IMR-90 (cell line): ENCODE measurements at regions not wholly inside any gene's neighbourhood (a gene's known extent, or its start where the extent isn't known, plus 50 kb on each side); places are given as distances from the start of the nearest gene placed in this dataset.

Source experiments
- ATAC-seq: fragments of 200-7000 bp; cut with Tn5 transposase; 2 replicates; pipeline ENCODE4 v1.9.1; 2020; ENCODE audit warnings: low read depth, mild to moderate bottlenecking, moderate library complexity
- BruUV-seq: library from RNA; stranded (reverse); fragments of 400-500 nt; replicated peaks from 2 replicates; lab custom pipeline; 2021; lab: Mats Ljungman, UMichigan
- CTCF ChIA-PET: fragments of 300-600 bp; formaldehyde crosslinking; extraction: SDS; loops from one replicate; lab custom pipeline; 2021; ENCODE audit warnings: antibody characterized with exemption; lab: Yijun Ruan, JAX
- POLR2A ChIA-PET: fragments of 300-600 bp; sonication (Branson Sonifier 250); formaldehyde crosslinking; loops from one replicate; lab custom pipeline; 2022; ENCODE audit warnings: antibody characterized with exemption; ENCODE audit not compliant: unreplicated experiment; lab: Charles Lee
- DNase-seq: peaks from one replicate; pipeline ENCODE4 v3.0.0; 2013
- H2AFZ ChIP-seq: replicated peaks from 2 replicates; pipeline ENCODE3; 2013; ENCODE audit warnings: low read length, mild to moderate bottlenecking; ENCODE audit not compliant: poor library complexity
- H2AK5ac ChIP-seq: 2 replicates; pipeline ENCODE4 v1.6.1; 2013; ENCODE audit warnings: low read depth, low read length, inconsistent platforms
- H2AK9ac ChIP-seq: replicated peaks from 2 replicates; pipeline ENCODE3; 2013; ENCODE audit warnings: mild to moderate bottlenecking, low read depth, low read length, moderate library complexity; ENCODE audit not compliant: poor library complexity
- H2BK120ac ChIP-seq: 2 replicates; pipeline ENCODE4 v1.6.1; 2013; ENCODE audit warnings: low read depth, low read length, inconsistent platforms
- H2BK15ac ChIP-seq: 3 replicates; pipeline ENCODE4 v1.6.1; 2013; ENCODE audit warnings: low read depth, low read length, inconsistent platforms
- H2BK20ac ChIP-seq: 2 replicates; pipeline ENCODE4 v1.6.1; 2013; ENCODE audit warnings: low read depth, mild to moderate bottlenecking, inconsistent platforms, low read length, moderate library complexity
- H2BK5ac ChIP-seq: 2 replicates; pipeline ENCODE4 v1.6.1; 2013; ENCODE audit warnings: mild to moderate bottlenecking, low read depth, low read length, inconsistent platforms; ENCODE audit not compliant: poor library complexity, severe bottlenecking
- H3K14ac ChIP-seq: replicated peaks from 2 replicates; pipeline ENCODE4 v1.6.1; 2013; ENCODE audit warnings: low read depth, low read length, inconsistent platforms
- H3K18ac ChIP-seq: 2 replicates; pipeline ENCODE4 v1.6.1; 2013; ENCODE audit warnings: low read depth, low read length, control low read depth
- H3K23ac ChIP-seq: 2 replicates; pipeline ENCODE4 v1.6.1; 2013; ENCODE audit warnings: low read depth, low read length, inconsistent platforms
- H3K27ac ChIP-seq: 2 replicates; pipeline ENCODE4 v1.5.1; 2013; ENCODE audit warnings: mild to moderate bottlenecking, control low read depth, low read length; ENCODE audit not compliant: insufficient read depth
- H3K27me3 ChIP-seq: 2 replicates; pipeline ENCODE4 v1.6.1; 2013; ENCODE audit warnings: low read length; ENCODE audit not compliant: control insufficient read depth, insufficient read depth
- H3K36me3 ChIP-seq: 2 replicates; pipeline ENCODE4 v1.6.1; 2013; ENCODE audit warnings: low read length, mixed read lengths; ENCODE audit not compliant: control insufficient read depth, insufficient read depth
- H3K4ac ChIP-seq: 2 replicates; pipeline ENCODE4 v1.6.1; 2013; ENCODE audit warnings: low read depth, low read length, inconsistent platforms
- H3K4me1 ChIP-seq: 2 replicates; pipeline ENCODE4 v1.6.1; 2013; ENCODE audit warnings: low read length, mixed read lengths; ENCODE audit not compliant: control insufficient read depth, insufficient read depth
- H3K4me2 ChIP-seq: 2 replicates; pipeline ENCODE4 v1.6.1; 2013; ENCODE audit warnings: low read depth, mild to moderate bottlenecking, control low read depth, low read length, moderate library complexity
- H3K4me3 ChIP-seq: 2 replicates; pipeline ENCODE4 v1.5.1; 2013; ENCODE audit warnings: low read depth, mild to moderate bottlenecking, control low read depth, low read length, moderate library complexity; ENCODE audit not compliant: insufficient read depth
- H3K56ac ChIP-seq: 2 replicates; pipeline ENCODE4 v1.6.1; 2013; ENCODE audit warnings: low read length, inconsistent platforms; ENCODE audit not compliant: insufficient read depth; ENCODE audit errors: extremely low read depth
- H3K79me1 ChIP-seq, 2 experiments: 2 replicates each; pipeline ENCODE4 v1.6.1; 2013; ENCODE audit warnings: low read length in 2 of 2, inconsistent platforms in 1 of 2, low read depth in 1 of 2
- H3K9ac ChIP-seq: 2 replicates; pipeline ENCODE4 v1.6.1; 2013; ENCODE audit warnings: low read depth, low read length, control low read depth
- H3K9me1 ChIP-seq: 2 replicates; pipeline ENCODE4 v1.6.1; 2013; ENCODE audit warnings: low read length, inconsistent platforms; ENCODE audit not compliant: insufficient read depth
- H3K9me3 ChIP-seq: 2 replicates; pipeline ENCODE4 v1.6.1; 2013; ENCODE audit warnings: low read length; ENCODE audit not compliant: control insufficient read depth, insufficient read depth
- H4K20me1 ChIP-seq: 2 replicates; pipeline ENCODE4 v1.6.1; 2013; ENCODE audit warnings: low read length, inconsistent platforms; ENCODE audit not compliant: insufficient read depth
- H4K5ac ChIP-seq: 2 replicates; pipeline ENCODE4 v1.6.1; 2013; ENCODE audit warnings: mild to moderate bottlenecking, low read depth, low read length, control low read depth
- H4K8ac ChIP-seq, 2 experiments: 2 replicates each; pipeline ENCODE4 v1.6.1; 2013; ENCODE audit warnings: low read depth in 2 of 2, low read length in 2 of 2, control low read depth in 1 of 2, inconsistent platforms in 1 of 2
- H4K91ac ChIP-seq: 2 replicates; pipeline ENCODE4 v1.6.1; 2013; ENCODE audit warnings: low read depth, low read length, inconsistent platforms; ENCODE audit not compliant: insufficient read depth
- CHD1 ChIP-seq: IDR thresholded peaks from 2 replicates; pipeline ENCODE4 v1.6.1; 2012; ENCODE audit warnings: low read depth, low read length, improper control_type of control experiment
- MAFK ChIP-seq: IDR thresholded peaks from 2 replicates; pipeline ENCODE4 v1.6.1; 2012; ENCODE audit warnings: low read depth, low read length, improper control_type of control experiment
- MXI1 ChIP-seq: IDR thresholded peaks from 2 replicates; pipeline ENCODE4 v1.6.1; 2012; ENCODE audit warnings: low read depth, mild to moderate bottlenecking, low read length, moderate library complexity, borderline replicate concordance
- NFE2L2 ChIP-seq: fragments of 150-350 bp; IDR thresholded peaks from 2 replicates; pipeline ENCODE4 v1.6.1; 2016; ENCODE audit warnings: low read depth, mild to moderate bottlenecking, low read length
- RAD21 ChIP-seq: IDR thresholded peaks from 2 replicates; pipeline ENCODE4 v1.6.1; 2012; ENCODE audit warnings: low read length, improper control_type of control experiment
- RCOR1 ChIP-seq: IDR thresholded peaks from 2 replicates; pipeline ENCODE4 v1.6.1; 2012; ENCODE audit warnings: mild to moderate bottlenecking, low read length, improper control_type of control experiment; ENCODE audit not compliant: insufficient replicate concordance
- RFX5 ChIP-seq: IDR thresholded peaks from 2 replicates; pipeline ENCODE4 v1.8.0; 2012; ENCODE audit warnings: low read depth, mild to moderate bottlenecking, low read length, moderate library complexity
- SMC3 ChIP-seq: fragments of 150-350 bp; IDR thresholded peaks from 2 replicates; pipeline ENCODE4 v1.6.1; 2016; ENCODE audit warnings: low read depth, mild to moderate bottlenecking, antibody characterized with exemption, low read length, moderate library complexity
- USF2 ChIP-seq: fragments of 150-350 bp; IDR thresholded peaks from 2 replicates; pipeline ENCODE4 v1.6.1; 2017; ENCODE audit warnings: mild to moderate bottlenecking, antibody characterized with exemption, low read length, low read depth
- WGBS, 2 experiments: methylation state at CpG; one replicate each; pipeline versions ENCODE4 v1.1.5 to v1.1.7; 2013; ENCODE audit warnings: missing lambda C conversion rate in 2 of 2; ENCODE audit not compliant: insufficient read length in 1 of 2; ENCODE audit errors: extremely low coverage in 2 of 2; 5-methylcytosine and 5-hydroxymethylcytosine counted together
- dilution Hi-C: fragments of 300-500 bp; cut with HindIII; formaldehyde crosslinking; loops from one replicate; pipeline ENCODE4 v1.14.3; 2018; ENCODE audit warnings: low sequenced_read_pairs; ENCODE audit not compliant: unreplicated experiment
- in situ Hi-C: fragments of 300-500 bp; cut with MboI; formaldehyde crosslinking; loops from 3 replicates; pipeline ENCODE4 v1.14.3; 2019; ENCODE audit warnings: low sequenced_read_pairs, inconsistent platforms, mixed read lengths
- intact Hi-C: fragments of 100-400 bp; cut with micrococcal nuclease; formaldehyde crosslinking; loops from 2 replicates; pipeline ENCODE4 v1.10.0; 2022
- TF ChIP-seq, protein P1 (sequence below): fragments of 150-350 bp; IDR thresholded peaks from 2 replicates; pipeline ENCODE4 v1.6.1; 2016; ENCODE audit warnings: low read depth, mild to moderate bottlenecking, low read length, moderate library complexity, borderline replicate concordance

DNA sequence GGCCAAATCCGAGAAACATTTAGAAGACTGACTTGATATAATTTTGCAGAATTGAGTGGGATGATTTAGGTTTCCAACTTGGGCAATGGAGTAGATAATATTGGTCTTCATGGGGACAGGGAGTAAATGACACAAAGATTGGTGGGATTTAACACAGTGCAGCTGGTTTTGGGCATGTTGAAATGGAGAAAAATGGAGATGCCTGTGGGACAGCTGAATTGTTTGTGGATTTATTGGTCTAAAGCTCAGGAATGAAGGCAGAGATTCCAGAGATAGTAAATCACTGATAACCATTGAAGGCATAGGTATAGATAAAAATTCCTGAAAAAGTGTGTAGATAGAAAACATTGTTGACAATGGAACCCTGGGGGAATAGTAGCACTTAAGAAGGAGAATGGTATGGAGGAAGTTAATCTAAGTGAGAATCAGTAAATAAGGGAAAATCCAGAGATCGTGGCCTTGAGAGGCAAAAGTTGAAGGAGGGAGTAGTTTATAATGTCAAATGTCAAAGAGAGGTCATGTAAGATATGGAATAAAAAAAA lies 120.9 kb upstream of the ATP2B1 start:
- H3K9me1 ChIP-seq, result no peaks in the 10 kb centered on the region; the same call in 1 of the 2 replicates
- no peaks in the 10 kb centered on the region for H3K79me1 ChIP-seq
- in situ Hi-C loops (no loop called here), dilution Hi-C loops (no loop called here), intact Hi-C loops (loop anchor here (5.0 kb wide), 1 partner anchor 103 kb away; no protein-coding TSS in a partner anchor)
- H3K4ac ChIP-seq, result no peak overlapping the region
- ChIA-PET CTCF (no interaction called here), POLR2A (no interaction called here)
- no peak overlapping the region for H2AK9ac ChIP-seq
- H2BK5ac ChIP-seq, result no peak overlapping the region
- no peak overlapping the region for H3K4me2 ChIP-seq
- H3K9ac ChIP-seq, result no peak overlapping the region
- H3K56ac ChIP-seq, result no peak overlapping the region
- no peak for ATAC-seq
- no peak overlapping the region for H2BK15ac ChIP-seq
- TF ChIP-seq RAD21 (no peak), NFE2L2 (no peak), MXI1 (no peak), SMC3 (no peak), MAFK (no peak), RFX5 (no peak), CHD1 (no peak), RCOR1 (no peak), USF2 (no peak)
- TF ChIP-seq, protein P1, sequence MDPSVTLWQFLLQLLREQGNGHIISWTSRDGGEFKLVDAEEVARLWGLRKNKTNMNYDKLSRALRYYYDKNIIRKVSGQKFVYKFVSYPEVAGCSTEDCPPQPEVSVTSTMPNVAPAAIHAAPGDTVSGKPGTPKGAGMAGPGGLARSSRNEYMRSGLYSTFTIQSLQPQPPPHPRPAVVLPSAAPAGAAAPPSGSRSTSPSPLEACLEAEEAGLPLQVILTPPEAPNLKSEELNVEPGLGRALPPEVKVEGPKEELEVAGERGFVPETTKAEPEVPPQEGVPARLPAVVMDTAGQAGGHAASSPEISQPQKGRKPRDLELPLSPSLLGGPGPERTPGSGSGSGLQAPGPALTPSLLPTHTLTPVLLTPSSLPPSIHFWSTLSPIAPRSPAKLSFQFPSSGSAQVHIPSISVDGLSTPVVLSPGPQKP, result no peak
- no peak overlapping the region for H4K8ac ChIP-seq
- no peak overlapping the region for H4K91ac ChIP-seq
- no peaks in the 10 kb centered on the region for H4K20me1 ChIP-seq
- H3K14ac ChIP-seq, result no peak overlapping the region
- BruUV-seq, result no TSS peak
- H3K18ac ChIP-seq, result no peak overlapping the region
- no peak overlapping the region for H3K4me3 ChIP-seq
- no peak overlapping the region for H2AK5ac ChIP-seq
- H2AFZ ChIP-seq, result no peak overlapping the region
- DNase-seq, result no peak
- H2BK120ac ChIP-seq, result no peak overlapping the region
- no peak overlapping the region for H3K27ac ChIP-seq
- no peak overlapping the region for H2BK20ac ChIP-seq
- whole genome bisulfite sequencing, 2 experiments, result 82% methylated on average over 1 of the region's 2 CpGs; no CpG with 5 or more reads in 1 of the 2 experiments
- H4K5ac ChIP-seq, result no peak overlapping the region
- H3K9me3 ChIP-seq, result no peaks in the 10 kb centered on the region
- no peak overlapping the region for H3K23ac ChIP-seq
- no peaks in the 10 kb centered on the region for H3K36me3 ChIP-seq
- no peaks in the 10 kb centered on the region for H3K27me3 ChIP-seq
- no peaks in the 10 kb centered on the region; the same call in 1 of the 2 replicates for H3K4me1 ChIP-seq
